ENCODE measurements at regions not wholly inside any gene's neighbourhood (a gene's known extent, or its start where the extent isn't known, plus 50 kb on each side); places are given as distances from the start of the nearest gene placed in this dataset.

- H3K27ac Mint-ChIP-seq: peak overlapping the region in 1 of 3 experiments; percentile 82; a peak in 2 of 7 replicates
- no peak overlapping the region for H3K27ac ChIP-seq (ENCODE audit: insufficient read length, low read depth, low read length)
- TF ChIP-seq, protein P1, sequence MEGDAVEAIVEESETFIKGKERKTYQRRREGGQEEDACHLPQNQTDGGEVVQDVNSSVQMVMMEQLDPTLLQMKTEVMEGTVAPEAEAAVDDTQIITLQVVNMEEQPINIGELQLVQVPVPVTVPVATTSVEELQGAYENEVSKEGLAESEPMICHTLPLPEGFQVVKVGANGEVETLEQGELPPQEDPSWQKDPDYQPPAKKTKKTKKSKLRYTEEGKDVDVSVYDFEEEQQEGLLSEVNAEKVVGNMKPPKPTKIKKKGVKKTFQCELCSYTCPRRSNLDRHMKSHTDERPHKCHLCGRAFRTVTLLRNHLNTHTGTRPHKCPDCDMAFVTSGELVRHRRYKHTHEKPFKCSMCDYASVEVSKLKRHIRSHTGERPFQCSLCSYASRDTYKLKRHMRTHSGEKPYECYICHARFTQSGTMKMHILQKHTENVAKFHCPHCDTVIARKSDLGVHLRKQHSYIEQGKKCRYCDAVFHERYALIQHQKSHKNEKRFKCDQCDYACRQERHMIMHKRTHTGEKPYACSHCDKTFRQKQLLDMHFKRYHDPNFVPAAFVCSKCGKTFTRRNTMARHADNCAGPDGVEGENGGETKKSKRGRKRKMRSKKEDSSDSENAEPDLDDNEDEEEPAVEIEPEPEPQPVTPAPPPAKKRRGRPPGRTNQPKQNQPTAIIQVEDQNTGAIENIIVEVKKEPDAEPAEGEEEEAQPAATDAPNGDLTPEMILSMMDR (conservative IDR thresholded peaks at IDR 0.05): no peak
Measured at GRCh38 chr21:38920631-38921398, 115.1 kb downstream of the ETS2 start.

More at GRCh38 chr21:38920631-38921398, 115.1 kb downstream of the ETS2 start:
- Histone ChIP-seq H3K23ac (ENCODE audit: insufficient read length, low read depth, low read length) (no peak overlapping the region), H4K91ac (ENCODE audit: insufficient read length, low read depth, low read length) (no peak overlapping the region), H4K20me1 (ENCODE audit: control insufficient read depth, insufficient read depth, insufficient read length) (no peaks in the 10 kb centered on the region), H2BK15ac (ENCODE audit: low read depth, low read length) (no peak overlapping the region), H3K27me3 (ENCODE audit: insufficient read depth, low read length) (no peaks in the 10 kb centered on the region), H2BK120ac (ENCODE audit: low read depth, low read length, poor library complexity, severe bottlenecking) (no peak overlapping the region), H3K9ac (ENCODE audit: extremely low read depth, insufficient read length, low read length) (no peak overlapping the region), H3T11ph (ENCODE audit: low read length) (no peak overlapping the region), H3K14ac (ENCODE audit: insufficient read depth, low read length) (no peak overlapping the region), H2BK12ac (ENCODE audit: insufficient read length, low read depth, low read length) (no peak overlapping the region), H3K18ac (ENCODE audit: insufficient read length, low read depth, low read length) (no peak overlapping the region), H2BK5ac (ENCODE audit: insufficient read length, low read length) (no peak overlapping the region), H3K79me1 (ENCODE audit: insufficient read depth, low read depth, low read length, poor library complexity, severe bottlenecking) (no peaks in the 10 kb centered on the region), H3K56ac (ENCODE audit: insufficient read length, low read depth, low read length) (no peak overlapping the region), H4K8ac (replicated peaks; ENCODE audit: insufficient read length, low read depth, low read length) (no peak overlapping the region), H3K4me2 (ENCODE audit: insufficient read depth, insufficient read length, low read length) (no peak overlapping the region), H2AFZ (ENCODE audit: low read length) (no peak overlapping the region), H2BK20ac (ENCODE audit: low read depth, low read length, poor library complexity, severe bottlenecking) (no peak overlapping the region), H3K4ac (ENCODE audit: low read depth, low read length) (no peak overlapping the region), H3K4me1 (ENCODE audit: insufficient read depth, low read length) (no peaks in the 10 kb centered on the region), H4K5ac (ENCODE audit: insufficient read length, low read depth, low read length) (no peak overlapping the region), H3K9me3 (ENCODE audit: control insufficient read depth, low read depth, low read length) (no peaks in the 10 kb centered on the region), H3K23me2 (ENCODE audit: insufficient read length, low read depth, low read length, poor library complexity, severe bottlenecking) (no peaks in the 10 kb centered on the region), H2AK5ac (ENCODE audit: insufficient read length, low read length) (no peak overlapping the region), H3K79me2 (ENCODE audit: insufficient read depth, low read length) (no peaks in the 10 kb centered on the region)
- DNase-seq: no peak
- Mint-ChIP-seq H3K9me3 (peaks cover 0 to 8% of the 10 kb centered on the region in 2 experiments; a peak in 1 of 5 replicates), H3K27me3 (ENCODE audit: low read depth) (peaks cover 3% of the 10 kb centered on the region), H3K36me3 (ENCODE audit: insufficient read depth in 1 of 3, low read depth in 3 of 3) (no peaks in the 10 kb centered on the region), H3K4me1 (peaks cover 13 to 15% of the 10 kb centered on the region in 2 experiments), H3K4me3 (no peak overlapping the region)
- no CpG with 5 or more reads among the region's 8 CpGs for WGBS (ENCODE audit: extremely low coverage, insufficient read length, low lambda C conversion rate)
